GM21737 (cell line): ENCODE measurements at regions not wholly inside any gene's neighbourhood (a gene's known extent, or its start where the extent isn't known, plus 50 kb on each side); places are given as distances from the start of the nearest gene placed in this dataset.
"Not testable (repeated sequence)": the region's sequence is repeated elsewhere in the genome, so short reads cannot be mapped to it uniquely, and the experiment has no call there.

ENCODE experiments used
- ATAC-seq: cut with Tn5 transposase; IDR thresholded peaks from one replicate; pipeline ENCODE4 v1.9.1; 2021; ENCODE audit warnings: mild to moderate bottlenecking, moderate library complexity; ENCODE audit not compliant: unreplicated experiment

- no peak for ATAC-seq
Observed at GRCh38 chr9:19660019-19660418, 128.8 kb downstream of the SLC24A2 start.

GRCh38 chr9:19656704-19657103, 132.1 kb downstream of the SLC24A2 start:
- ATAC-seq, result no peak

- ATAC-seq, result no peak
Observed at GRCh38 chr9:19651681-19652080, 137.2 kb downstream of the SLC24A2 start.

- ATAC-seq, result no peak
Observed at GRCh38 chr9:19650312-19650711, 138.5 kb downstream of the SLC24A2 start.

- ATAC-seq, result no peak
Observed at GRCh38 chr9:19649336-19650041, 139.3 kb downstream of the SLC24A2 start.

- ATAC-seq, result no peak
Observed at GRCh38 chr9:19648672-19649071, 140.2 kb downstream of the SLC24A2 start.

- no peak for ATAC-seq
Observed at GRCh38 chr9:19643875-19644274, 145.0 kb downstream of the SLC24A2 start.

GRCh38 chr9:19642256-19642655, 146.6 kb downstream of the SLC24A2 start:
- ATAC-seq, result no peak

- ATAC-seq, result no peak
Observed at GRCh38 chr9:19641046-19641445, 147.8 kb downstream of the SLC24A2 start.

GRCh38 chr9:19640014-19640413, 148.8 kb downstream of the SLC24A2 start:
- ATAC-seq, result no peak

- ATAC-seq, result no peak
Observed at GRCh38 chr9:19637084-19637483, 151.8 kb downstream of the SLC24A2 start.

- ATAC-seq, result no peak
Observed at GRCh38 chr9:19634881-19635280, 154.0 kb downstream of the SLC24A2 start.

GRCh38 chr9:19631181-19631580, 157.7 kb downstream of the SLC24A2 start:
- no peak for ATAC-seq

GRCh38 chr9:19630760-19631159, 158.1 kb downstream of the SLC24A2 start:
- no peak for ATAC-seq

GRCh38 chr9:19629488-19629887, 159.3 kb downstream of the SLC24A2 start:
- ATAC-seq, result no peak

GRCh38 chr9:19625426-19625825, 163.4 kb downstream of the SLC24A2 start:
- ATAC-seq, result not testable (repeated sequence)

- no peak for ATAC-seq
Observed at GRCh38 chr9:19624519-19624918, 164.3 kb downstream of the SLC24A2 start.

- no peak for ATAC-seq
Observed at GRCh38 chr9:19623941-19624340, 164.9 kb downstream of the SLC24A2 start.

GRCh38 chr9:19620326-19620725, 168.5 kb downstream of the SLC24A2 start:
- no peak for ATAC-seq

- ATAC-seq, result no peak
Observed at GRCh38 chr9:19619221-19619620, 169.6 kb downstream of the SLC24A2 start.

- no peak for ATAC-seq
Observed at GRCh38 chr9:19618816-19619215, 170.0 kb downstream of the SLC24A2 start.

- ATAC-seq, result no peak
Observed at GRCh38 chr9:19615036-19615624, 173.7 kb downstream of the SLC24A2 start.

- ATAC-seq, result no peak
Observed at GRCh38 chr9:19614294-19614693, 174.5 kb downstream of the SLC24A2 start.
